HG03432 (cell line): ENCODE measurements at regions not wholly inside any gene's neighbourhood (a gene's known extent, or its start where the extent isn't known, plus 50 kb on each side); places are given as distances from the start of the nearest gene placed in this dataset.

Experiments used
- ATAC-seq: cut with Tn5 transposase; IDR thresholded peaks from one replicate; pipeline ENCODE4 v1.9.1; 2021; ENCODE audit warnings: mild to moderate bottlenecking, moderate library complexity; ENCODE audit not compliant: unreplicated experiment

DNA sequence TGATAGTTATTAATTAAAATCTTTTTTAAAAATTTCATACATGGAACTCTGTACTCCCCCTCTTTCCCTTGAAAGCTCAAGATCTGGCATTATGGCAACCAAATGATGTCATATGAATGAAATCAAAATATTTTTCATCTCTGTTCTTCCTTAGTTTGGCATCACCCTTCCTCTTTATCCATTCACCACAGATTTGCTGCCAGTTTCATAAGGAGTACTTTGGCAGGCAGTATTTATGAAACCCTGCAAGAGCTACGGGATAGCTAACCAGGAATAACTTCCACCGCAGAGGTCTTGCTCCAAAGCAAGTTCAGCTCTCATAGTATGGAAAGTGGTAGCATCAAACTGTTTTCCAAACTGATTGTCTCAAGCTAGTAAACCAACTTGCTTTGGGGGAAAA lies 113.9 kb upstream of the DOK5 start:
- ATAC-seq, result no peak

DNA sequence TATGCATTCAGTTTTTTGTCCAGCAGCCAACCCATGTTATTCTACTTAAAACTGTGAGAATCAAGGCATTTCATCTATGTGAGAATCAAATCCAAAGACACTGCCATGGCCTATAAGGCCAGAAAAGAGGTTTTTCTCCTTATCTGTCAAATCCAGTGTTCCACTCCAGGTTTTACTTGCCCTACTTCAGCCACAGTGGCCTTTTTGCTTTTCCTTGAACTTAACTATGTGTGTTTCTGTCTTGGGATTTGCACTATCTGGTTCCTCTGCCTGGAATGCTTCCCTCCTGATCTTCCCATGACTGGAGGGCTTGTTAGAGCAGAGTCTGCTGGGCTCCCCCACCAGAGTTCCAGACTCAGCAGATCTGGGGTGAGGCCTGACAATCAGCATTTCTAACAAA lies 113.1 kb upstream of the DOK5 start:
- no peak for ATAC-seq

DNA sequence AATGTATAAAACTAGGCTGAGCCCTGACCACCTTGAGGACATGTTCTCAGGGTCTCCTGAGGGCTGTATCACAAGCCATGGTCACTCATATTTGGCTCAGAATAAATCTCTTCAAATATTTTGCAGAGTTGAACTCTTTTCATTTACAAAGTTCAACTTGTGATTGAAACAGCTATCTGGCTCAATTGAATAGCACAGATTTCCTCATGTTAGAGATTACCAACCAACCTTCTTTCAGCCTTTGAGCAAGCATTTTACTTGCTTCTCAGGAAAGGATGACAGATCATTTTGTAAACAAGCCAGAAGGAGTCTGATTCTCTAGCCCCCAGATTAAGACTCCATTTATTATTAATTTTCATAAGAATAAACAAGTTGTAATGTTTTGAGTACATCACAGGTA lies 111.0 kb upstream of the DOK5 start:
- ATAC-seq, result no peak

DNA sequence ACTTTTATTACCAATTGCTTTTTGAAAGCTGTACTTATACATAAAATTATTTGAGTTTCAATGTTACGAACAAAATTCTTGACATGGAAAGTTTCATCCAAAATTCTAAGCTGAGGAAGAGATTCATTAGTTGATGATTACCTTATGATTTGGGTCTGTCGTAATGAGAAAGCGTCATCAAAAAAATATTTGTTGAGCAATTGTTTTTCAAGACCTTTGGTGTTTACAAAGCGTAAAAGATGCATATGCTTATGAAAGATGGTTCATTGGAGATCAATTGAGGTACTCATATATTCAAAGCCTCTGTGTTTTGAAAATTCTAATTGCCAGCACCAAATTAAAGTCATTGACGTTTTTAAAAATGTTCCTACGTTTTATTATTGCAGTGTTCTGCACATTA lies 110.5 kb upstream of the DOK5 start:
- no peak for ATAC-seq

DNA sequence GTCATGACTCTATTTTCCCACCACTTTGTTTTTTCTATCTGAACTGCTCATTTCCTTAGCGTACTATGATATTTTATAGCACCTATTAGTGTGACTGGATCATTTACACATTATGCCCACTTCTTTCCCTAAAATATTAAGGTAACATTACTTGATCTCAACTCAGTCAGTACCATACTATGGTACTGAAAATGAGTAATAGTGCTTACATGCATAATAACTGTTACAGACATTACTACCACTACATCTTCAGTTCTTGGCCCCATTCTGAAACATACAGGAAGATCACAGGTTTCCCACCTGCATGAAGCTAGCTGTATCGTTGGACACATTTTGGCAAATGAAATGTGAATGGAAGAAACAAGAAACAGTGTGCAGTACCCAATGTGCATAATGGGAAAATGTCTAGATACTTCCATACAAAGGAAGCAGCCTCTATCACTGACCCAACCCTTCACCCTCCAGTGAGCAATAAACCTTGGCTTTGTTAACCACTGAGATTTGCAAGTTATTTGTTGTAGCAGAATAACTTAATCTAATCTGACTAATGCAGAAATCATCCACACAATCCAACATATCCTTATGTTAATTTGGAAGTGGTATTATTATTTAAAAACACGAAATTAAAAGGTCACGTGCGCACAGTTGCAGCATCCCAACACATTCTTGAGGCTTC lies 108.6 kb upstream of the DOK5 start:
- no peak for ATAC-seq

DNA sequence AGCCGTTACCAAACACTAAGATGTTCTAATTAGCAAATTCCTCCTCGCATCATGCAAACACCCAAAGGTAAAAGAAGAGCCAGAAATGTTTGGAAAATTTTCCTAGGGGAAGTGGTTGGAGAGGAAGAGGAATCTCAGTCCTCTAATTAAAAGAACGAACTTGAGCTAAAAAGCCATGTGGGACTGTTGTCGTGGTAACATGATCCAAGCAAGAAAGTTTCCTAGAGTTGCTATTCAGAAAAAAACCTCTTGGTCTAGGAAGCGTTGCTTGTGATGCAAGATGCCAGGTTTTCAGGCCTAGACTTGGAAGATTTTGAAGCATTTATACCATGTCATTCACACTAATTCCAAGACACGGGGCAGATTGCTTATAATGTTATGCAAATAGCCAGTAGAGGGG lies 106.8 kb upstream of the DOK5 start:
- ATAC-seq, result no peak

DNA sequence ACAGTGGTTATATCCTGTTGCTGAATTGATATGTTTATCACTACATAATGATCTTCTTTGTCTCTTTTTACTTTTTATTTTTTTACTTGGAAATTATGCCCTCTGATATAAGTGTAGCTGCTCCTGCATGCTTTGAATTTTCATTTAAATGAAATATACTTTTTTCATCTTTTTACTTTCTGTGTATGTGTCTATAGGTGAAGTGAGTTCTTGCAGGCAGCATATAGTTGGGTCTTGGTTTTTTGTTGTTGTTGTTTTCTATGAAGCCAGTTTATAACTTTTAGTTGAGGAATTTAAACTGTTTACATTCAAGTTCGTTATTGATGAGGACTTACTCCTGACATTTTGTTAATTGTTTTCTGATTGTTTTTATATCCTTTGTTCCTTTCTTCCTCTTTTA lies 103.1 kb upstream of the DOK5 start:
- no peak for ATAC-seq

DNA sequence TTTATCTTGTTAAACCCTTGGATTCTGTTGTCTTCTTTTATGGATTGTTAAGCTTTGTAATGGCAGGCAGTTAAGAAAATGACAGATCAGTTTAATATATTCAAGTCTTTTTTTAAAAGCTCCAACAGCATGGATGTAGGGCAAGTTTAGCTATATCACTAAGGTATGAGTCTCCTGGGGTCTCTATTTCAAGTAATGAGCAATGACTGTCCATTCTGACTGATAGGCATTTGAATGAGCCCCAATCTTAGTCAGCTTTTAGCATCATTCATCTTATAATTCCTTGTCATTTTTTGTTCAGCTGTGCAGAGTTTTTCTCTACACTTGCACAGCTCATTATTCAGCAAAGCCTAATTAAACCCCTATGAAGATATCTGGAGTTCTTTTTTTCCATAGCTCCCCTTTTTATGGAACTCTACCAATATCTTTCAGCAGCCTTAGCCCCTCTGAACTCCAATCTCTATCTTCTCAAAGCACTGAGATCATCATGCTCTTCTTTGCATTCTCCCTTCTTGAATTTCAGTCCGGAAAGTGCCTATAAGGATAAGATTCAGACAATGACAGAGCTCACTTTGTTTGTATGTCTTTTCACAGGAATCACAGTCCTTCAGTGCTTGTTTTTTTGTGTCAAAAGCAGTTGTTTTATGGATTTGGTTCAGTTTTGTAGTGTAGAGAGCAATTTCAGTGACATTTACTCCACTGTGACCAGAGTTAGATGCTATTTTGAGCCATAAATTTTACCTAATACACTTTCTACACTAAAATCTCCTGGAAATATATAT lies 97.2 kb upstream of the DOK5 start:
- no peak for ATAC-seq

DNA sequence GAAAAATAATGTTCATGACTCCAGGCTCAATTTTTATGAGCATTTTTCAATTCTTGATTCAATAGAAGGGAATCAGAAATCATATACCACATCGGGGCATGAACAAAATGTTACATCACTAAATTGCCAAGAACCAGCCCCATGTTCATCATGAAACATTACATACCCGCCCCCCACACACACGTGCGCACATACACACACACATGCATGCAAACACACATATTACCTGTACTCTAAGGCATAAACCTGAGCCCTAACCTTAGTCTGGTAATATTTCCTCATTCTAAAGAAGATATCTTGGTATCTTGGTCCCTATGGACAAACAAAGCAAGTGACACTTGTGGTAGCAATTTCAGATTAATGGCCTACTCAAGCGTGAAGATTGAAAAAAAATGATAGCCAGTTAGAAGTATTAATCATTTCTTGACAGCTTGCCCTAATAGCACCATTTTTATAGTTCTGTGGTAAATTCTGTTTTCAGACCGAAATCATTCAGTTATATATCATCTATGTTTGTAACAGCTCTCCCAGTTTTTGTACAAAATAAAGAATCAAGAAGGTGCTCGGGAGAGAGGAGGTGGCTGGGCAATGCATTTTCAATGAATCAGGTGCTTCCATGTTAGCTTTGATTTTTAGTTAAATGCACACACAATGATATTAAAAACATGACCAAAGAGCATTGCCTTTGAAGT lies 95.4 kb upstream of the DOK5 start:
- no peak for ATAC-seq

DNA sequence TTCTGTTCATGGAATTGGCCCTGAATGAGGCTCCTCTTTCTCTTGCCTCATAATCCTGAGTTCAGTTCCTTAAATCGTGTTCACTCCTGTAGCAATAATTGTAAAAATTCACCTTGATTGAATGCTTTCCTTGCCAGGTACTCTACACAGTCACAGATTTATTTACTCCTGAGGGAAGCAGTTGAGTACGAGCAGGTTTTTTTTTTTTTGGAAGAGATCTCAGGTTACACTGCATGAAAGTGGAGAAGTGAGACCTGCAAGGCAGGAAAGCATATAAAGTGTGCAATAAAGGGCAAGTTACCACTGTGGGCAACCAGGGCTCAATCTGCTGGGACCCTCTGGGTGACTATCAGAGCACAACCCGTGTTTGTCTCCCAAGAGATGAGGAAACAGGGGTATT lies 93.0 kb upstream of the DOK5 start:
- ATAC-seq, result no peak

DNA sequence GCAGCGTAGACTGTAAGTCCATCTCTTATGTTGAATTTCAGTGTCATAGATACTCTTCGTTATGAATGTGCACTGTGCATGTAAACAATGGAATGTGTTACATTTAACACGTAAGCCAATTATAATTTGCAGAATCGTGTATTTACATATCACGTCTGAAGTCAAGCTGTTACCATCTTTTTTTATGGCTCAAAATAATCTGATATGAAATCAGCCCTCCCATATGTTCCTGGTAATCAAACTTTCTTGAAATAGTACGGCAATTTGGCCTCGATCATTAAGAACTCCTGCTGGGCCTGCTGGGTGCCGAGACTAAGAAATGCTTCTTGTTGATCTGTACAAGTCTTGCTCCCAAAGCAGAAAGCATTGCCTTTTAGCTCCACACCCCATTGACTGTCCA lies 89.6 kb upstream of the DOK5 start:
- no peak for ATAC-seq

DNA sequence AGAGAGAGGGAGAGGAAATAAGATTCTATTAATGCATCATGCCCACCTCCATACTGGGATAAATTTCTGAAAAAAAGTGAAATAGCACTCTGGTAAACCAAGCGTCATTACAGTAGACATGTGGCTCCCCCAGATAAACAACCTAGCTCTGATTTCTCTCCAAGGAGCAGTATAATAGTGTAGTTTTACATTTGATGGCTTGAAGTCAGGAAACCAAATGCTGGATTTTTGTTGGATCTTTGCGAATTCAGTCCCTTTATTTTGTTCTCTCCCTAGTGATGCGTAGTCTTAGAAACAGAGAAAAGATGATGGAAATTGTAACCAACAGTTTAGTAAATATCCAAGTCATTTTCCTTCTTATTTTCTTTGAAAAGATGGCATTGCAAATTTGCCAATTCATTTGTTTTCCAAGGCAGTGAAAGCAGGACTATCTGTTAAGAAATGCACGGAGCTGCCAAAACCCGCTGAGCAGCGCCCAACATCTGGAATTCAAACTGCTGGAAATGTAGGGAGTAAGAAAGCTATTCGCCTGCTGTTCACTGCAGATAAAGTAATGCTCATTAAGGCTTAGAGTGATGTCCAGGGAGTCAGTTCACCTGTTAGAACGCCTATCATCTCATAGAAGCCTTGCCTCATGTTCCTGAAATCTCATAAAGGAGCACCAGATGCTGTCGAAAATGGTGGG lies 85.7 kb upstream of the DOK5 start:
- ATAC-seq, result no peak

DNA sequence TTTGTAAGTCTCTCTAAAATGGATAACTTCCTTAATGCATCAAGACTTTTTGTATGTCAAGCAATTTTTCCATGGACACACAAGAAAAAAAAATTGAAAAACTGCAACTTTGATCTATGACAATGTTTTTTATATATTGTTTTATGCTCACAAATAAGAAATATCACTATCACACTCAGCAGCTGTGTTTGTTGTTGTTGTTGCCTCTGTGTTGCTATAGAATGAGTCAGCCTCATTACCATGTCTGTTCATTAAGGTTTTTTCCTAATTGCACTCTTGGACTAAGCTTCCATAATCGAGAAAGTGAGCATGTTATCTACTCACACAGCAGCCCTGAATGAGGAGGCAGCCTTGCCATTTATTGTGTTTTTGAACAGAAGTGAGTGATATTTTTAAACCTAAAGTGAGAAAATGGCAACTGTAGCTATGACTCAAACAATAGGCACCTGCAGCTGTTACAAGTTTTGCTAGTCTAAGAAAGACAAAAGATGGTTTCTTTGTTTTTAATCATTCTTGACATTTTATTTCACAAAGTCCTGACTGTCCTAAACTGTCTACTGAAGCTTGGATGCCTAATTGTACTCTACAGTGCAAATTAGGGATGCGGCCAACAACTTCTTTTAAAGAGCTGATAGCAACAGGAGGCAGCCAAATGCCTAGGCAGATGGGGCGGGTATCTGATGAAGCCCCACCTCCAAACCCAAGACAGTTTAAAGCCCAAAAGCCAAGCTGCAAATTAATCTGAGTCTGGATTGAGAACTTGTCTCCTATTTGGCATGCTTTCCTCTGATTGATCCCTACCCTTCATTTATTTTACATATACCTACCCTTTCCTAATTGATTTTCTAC lies 77.9 kb upstream of the DOK5 start:
- ATAC-seq, result no peak

DNA sequence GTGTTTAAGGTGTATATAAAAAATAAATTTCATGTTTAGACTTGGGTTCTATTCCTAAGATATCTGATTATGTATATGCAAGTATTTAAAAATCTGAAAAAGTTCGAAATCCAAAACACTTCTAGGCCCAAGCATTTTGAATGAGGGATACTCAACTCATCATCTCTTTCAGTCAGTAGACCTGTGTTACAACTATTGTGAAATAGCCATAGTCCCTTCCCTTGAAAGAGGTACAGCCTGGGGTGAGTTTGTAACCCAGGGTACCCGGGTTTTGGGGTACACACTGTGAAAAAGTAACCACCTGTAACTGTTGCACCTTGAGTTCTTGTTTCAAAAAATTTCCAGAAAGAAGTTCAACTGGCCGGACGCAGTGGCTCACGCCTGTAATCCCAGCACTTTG lies 76.6 kb upstream of the DOK5 start:
- ATAC-seq, result no peak

DNA sequence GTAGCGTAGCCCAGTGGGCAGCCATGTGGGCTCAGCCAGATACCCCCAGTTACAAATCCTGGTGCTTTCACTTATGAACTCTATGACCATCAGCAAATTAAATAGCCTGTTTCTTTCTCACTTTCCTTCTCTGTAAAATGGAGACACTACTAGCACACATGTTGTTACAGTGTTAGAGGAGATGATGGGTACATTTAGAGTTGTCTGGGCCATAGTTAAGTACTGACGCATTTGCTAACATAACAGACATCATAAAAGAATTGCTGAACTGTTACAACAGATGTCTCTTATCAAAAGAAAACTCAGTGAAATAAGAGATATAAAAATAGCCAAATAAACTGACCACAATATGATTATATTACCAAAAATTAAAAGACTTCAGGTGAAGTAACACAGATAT lies 69.9 kb upstream of the DOK5 start:
- no peak for ATAC-seq

DNA sequence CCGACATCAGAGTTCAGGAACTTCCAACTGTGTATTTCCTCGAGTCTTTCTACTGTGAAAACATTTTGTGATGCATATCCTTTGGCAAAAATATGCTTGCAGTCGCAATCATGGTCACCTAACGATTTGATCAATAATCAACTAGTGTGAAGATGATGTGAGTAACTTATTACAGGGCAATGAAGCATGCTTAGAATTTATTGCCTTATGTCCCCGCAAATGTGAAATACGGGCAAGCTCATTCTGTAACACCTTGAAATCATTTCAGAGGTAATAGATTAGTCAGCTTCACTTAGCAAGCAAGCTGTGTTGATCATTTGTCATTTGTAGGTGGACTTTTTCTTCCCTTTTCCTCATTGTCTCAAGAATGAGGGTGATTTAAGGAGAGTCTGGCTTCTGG lies 67.9 kb upstream of the DOK5 start:
- ATAC-seq, result no peak

DNA sequence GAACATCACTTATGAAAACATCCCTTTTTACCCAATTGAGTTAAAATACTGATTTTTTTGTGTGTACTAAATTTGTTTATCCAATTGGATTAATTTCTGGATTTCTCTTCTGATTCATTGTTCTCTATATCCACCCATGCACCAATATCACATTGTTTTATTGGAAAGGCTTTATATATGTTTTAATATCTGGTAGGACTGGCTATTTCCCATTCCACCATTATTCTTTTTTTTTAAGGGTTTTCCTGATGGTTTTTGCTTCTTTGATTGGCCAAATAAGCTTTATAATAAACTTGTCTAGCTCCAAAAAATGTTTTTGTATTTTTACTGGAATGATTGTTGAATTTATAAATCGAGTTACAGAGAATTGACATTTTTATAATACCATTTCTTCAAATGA lies 59.4 kb upstream of the DOK5 start:
- no peak for ATAC-seq

DNA sequence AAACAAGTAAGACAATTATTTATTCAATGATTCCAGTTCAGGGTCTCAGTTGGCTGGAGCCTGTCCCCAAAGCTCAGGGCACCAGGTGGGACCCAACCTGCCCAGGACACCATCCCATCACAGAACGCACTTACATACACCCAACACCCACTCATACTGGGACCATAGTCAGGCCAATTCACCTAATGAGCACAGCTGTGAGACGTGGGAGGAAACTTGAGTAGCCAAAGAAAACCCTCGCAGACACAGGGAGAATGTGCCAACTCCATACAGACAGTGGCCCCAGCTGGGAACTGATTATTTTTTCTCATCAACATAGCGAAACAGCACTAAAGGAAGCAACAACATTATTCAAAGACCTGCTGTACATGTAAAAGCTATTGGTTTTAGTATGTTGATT lies 58.6 kb upstream of the DOK5 start:
- ATAC-seq, result no peak

DNA sequence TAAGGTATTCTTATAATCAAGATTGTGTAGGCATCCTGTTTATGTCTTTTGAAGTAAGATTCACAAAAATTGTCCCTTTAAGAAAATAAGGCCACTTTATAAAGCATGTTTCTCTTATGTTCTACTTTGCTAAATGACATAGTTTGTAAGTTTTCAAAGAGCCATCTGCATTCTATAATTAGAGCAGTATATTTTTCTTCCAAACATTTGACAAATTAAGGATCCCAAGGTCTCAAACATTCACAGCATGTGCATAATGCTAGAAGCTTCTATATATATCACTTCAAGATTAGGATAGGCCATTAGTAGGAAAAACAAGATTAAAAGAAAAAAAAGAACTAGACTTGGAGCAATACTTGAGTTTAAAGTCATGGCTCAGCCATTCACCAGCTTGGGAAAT lies 55.9 kb upstream of the DOK5 start:
- ATAC-seq, result no peak
